22Rv1 (cell line): ENCODE measurements at regions not wholly inside any gene's neighbourhood (a gene's known extent, or its start where the extent isn't known, plus 50 kb on each side); places are given as distances from the start of the nearest gene placed in this dataset.

Source experiments
- H3K27ac ChIP-seq: fragments of 450-650 bp; 2 replicates; pipeline ENCODE4 v1.5.1; 2017
- ZFX ChIP-seq: fragments of 450-650 bp; IDR thresholded peaks from 2 replicates; pipeline ENCODE4 v1.6.1; 2017; ENCODE audit warnings: antibody characterized with exemption, borderline replicate concordance
- TF ChIP-seq, protein P1 (sequence below): fragments of 450-650 bp; IDR thresholded peaks from 2 replicates; pipeline ENCODE4 v1.5.1; 2017; ENCODE audit warnings: mild to moderate bottlenecking

DNA sequence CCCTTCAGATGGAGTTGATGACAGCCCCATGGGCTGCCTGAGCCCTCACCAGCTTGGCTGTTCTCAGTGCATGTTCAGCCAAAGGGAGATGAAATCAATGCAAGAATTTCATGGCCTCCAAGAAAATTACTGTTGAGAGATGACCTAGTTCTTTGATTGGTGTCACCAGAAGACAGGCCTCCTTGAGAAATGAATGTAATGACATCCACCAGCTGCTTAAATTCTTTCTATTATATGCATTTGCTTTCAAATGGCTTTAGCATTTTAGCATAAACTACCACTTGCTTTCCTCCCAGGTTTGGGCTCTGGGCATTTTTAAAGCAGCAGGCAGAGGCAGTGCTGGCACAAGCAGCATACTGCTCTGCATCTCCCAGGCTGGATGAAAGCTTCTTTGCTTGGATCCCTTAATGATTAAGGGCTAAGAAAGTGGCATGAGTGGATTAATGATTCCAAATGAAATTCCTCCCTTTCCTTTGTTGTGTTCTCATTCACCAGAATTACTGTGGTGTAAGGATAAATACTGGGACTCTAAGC, 278.4 kb downstream of the ZNF326 start:
- TF ChIP-seq, protein P1, sequence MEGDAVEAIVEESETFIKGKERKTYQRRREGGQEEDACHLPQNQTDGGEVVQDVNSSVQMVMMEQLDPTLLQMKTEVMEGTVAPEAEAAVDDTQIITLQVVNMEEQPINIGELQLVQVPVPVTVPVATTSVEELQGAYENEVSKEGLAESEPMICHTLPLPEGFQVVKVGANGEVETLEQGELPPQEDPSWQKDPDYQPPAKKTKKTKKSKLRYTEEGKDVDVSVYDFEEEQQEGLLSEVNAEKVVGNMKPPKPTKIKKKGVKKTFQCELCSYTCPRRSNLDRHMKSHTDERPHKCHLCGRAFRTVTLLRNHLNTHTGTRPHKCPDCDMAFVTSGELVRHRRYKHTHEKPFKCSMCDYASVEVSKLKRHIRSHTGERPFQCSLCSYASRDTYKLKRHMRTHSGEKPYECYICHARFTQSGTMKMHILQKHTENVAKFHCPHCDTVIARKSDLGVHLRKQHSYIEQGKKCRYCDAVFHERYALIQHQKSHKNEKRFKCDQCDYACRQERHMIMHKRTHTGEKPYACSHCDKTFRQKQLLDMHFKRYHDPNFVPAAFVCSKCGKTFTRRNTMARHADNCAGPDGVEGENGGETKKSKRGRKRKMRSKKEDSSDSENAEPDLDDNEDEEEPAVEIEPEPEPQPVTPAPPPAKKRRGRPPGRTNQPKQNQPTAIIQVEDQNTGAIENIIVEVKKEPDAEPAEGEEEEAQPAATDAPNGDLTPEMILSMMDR: no peak
- no peak for TF ChIP-seq ZFX
- H3K27ac ChIP-seq: no peak overlapping the region

GRCh38 chr1:90262791-90263190, 267.9 kb downstream of the ZNF326 start:
- no peak overlapping the region for H3K27ac ChIP-seq
- no peak for TF ChIP-seq ZFX
- TF ChIP-seq, protein P1: no peak

- TF ChIP-seq, protein P1: no peak
- TF ChIP-seq ZFX: no peak
- H3K27ac ChIP-seq: no peak overlapping the region
Measured at GRCh38 chr1:90262286-90262685, 267.4 kb downstream of the ZNF326 start.

DNA sequence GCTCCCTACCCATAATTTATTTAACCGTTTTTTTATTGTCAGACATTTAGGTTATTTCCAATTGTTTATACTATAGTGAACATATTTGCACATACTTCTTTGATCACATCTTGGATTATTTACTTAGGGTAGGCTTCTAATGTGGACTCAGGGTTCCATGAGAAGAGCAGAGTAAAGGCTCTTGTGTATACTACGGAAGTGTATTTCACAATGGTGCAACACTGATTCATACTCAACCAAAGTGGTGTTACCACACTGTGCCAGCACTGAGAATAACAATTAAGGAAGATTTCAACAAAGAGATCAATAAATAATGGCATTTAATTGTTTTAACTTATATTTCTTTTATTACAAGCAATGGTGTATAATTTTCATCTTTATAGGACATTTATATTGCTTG, 251.2 kb downstream of the ZNF326 start:
- TF ChIP-seq, protein P1: no peak
- no peak for TF ChIP-seq ZFX
- H3K27ac ChIP-seq: no peak overlapping the region

- H3K27ac ChIP-seq: no peak overlapping the region
- TF ChIP-seq, protein P1: no peak
- TF ChIP-seq ZFX: no peak
Measured at GRCh38 chr1:90236493-90236892, 241.6 kb downstream of the ZNF326 start.

GRCh38 chr1:90223401-90223800, 228.5 kb downstream of the ZNF326 start:
- TF ChIP-seq, protein P1: no peak
- TF ChIP-seq ZFX: no peak
- no peak overlapping the region for H3K27ac ChIP-seq

- peak overlapping the region; percentile 56 for H3K27ac ChIP-seq
Measured at GRCh38 chr1:90220941-90221693, 226.2 kb downstream of the ZNF326 start.

More at GRCh38 chr1:90220941-90221693, 226.2 kb downstream of the ZNF326 start:
- TF ChIP-seq, protein P1: no peak
- TF ChIP-seq ZFX: no peak
